CD8-positive, alpha-beta memory T cell (primary cell): ENCODE measurements at regions not wholly inside any gene's neighbourhood (a gene's known extent, or its start where the extent isn't known, plus 50 kb on each side); places are given as distances from the start of the nearest gene placed in this dataset.
"Not testable (repeated sequence)": the region's sequence is repeated elsewhere in the genome, so short reads cannot be mapped to it uniquely, and the experiment has no call there.

Experiments used
- CTCF ChIA-PET: fragments of 350-600 bp; sonication (Branson Sonifier 250); formaldehyde crosslinking; loops from one replicate; lab custom pipeline; 2021; ENCODE audit warnings: antibody characterized with exemption; lab: Charles Lee
- POLR2A ChIA-PET: fragments of 350-600 bp; sonication (Branson Sonifier 250); formaldehyde crosslinking; loops from one replicate; lab custom pipeline; 2021; ENCODE audit warnings: antibody characterized with exemption; lab: Charles Lee
- DNase-seq, 5 donors: peaks; one replicate each; pipeline versions ENCODE4 v3.0.0 to v3.0.0-alpha.2; 2020 to 2022; ENCODE audit warnings: mixed read lengths in 1 of 5
- H3K27ac ChIP-seq: one replicate; pipeline ENCODE4 v1.7.0; 2013; ENCODE audit warnings: low read depth, mild to moderate bottlenecking, low read length, moderate library complexity
- H3K27me3 ChIP-seq: 2 replicates; pipeline ENCODE4 v1.7.0; 2013; ENCODE audit warnings: low read length, mild to moderate bottlenecking; ENCODE audit not compliant: insufficient read depth, poor library complexity, severe bottlenecking
- H3K36me3 ChIP-seq: 2 replicates; pipeline ENCODE4 v1.7.0; 2013; ENCODE audit warnings: mild to moderate bottlenecking, low read length, moderate library complexity; ENCODE audit not compliant: insufficient read depth
- H3K4me1 ChIP-seq: 2 replicates; pipeline ENCODE4 v1.7.0; 2013; ENCODE audit warnings: mild to moderate bottlenecking, low read length, moderate library complexity; ENCODE audit not compliant: insufficient read depth
- H3K4me3 ChIP-seq: 2 replicates; pipeline ENCODE4 v1.7.0; 2013; ENCODE audit warnings: mild to moderate bottlenecking, low read length
- H3K9me3 ChIP-seq: 2 replicates; pipeline ENCODE4 v1.7.0; 2013; ENCODE audit warnings: mild to moderate bottlenecking, low read length
- H3K27ac Mint-ChIP-seq, 8 donors: one replicate each; pipeline ENCODE4 v1.8.0; 2020 to 2021; ENCODE audit warnings: mixed read lengths in 8 of 8, mild to moderate bottlenecking in 6 of 8, inconsistent platforms in 3 of 8, moderate library complexity in 3 of 8
- H3K27me3 Mint-ChIP-seq, 2 donors: one replicate each; pipeline ENCODE4 v1.8.0; 2020 to 2021; ENCODE audit warnings: mixed read lengths in 2 of 2, mild to moderate bottlenecking in 1 of 2, moderate library complexity in 1 of 2
- H3K36me3 Mint-ChIP-seq, 3 donors: one replicate each; pipeline ENCODE4 v1.8.0; 2020 to 2021; ENCODE audit warnings: mixed read lengths in 3 of 3, inconsistent platforms in 1 of 3, mild to moderate bottlenecking in 1 of 3
- H3K4me1 Mint-ChIP-seq, 3 donors: one replicate each; pipeline ENCODE4 v1.8.0; 2020 to 2021; ENCODE audit warnings: mixed read lengths in 3 of 3, inconsistent platforms in 1 of 3, mild to moderate bottlenecking in 1 of 3
- H3K4me3 Mint-ChIP-seq, 7 donors: one replicate each; pipeline ENCODE4 v1.8.0; 2020 to 2021; ENCODE audit warnings: mixed read lengths in 7 of 7, mild to moderate bottlenecking in 6 of 7, moderate library complexity in 4 of 7, inconsistent platforms in 2 of 7
- H3K9me3 Mint-ChIP-seq, 5 donors: one replicate each; pipeline ENCODE4 v1.8.0; 2020 to 2022; ENCODE audit warnings: mixed read lengths in 5 of 5, mild to moderate bottlenecking in 3 of 5, moderate library complexity in 2 of 5, inconsistent platforms in 1 of 5

GRCh38 chr3:107172411-107172810, 204.8 kb upstream of the CCDC54 start:
- no peaks in the 10 kb centered on the region for H3K36me3 ChIP-seq
- H3K9me3 Mint-ChIP-seq = peaks cover 0 to 23% (median 12%) of the 10 kb centered on the region in 5 donors
- no peak overlapping the region for H3K27ac ChIP-seq
- ChIA-PET CTCF (no interaction called here), POLR2A (no interaction called here)
- no peaks in the 10 kb centered on the region for H3K36me3 Mint-ChIP-seq
- H3K9me3 ChIP-seq = no peaks in the 10 kb centered on the region
- H3K27me3 Mint-ChIP-seq = peaks cover 1 to 10% of the 10 kb centered on the region in 2 donors
- H3K4me3 ChIP-seq = no peak overlapping the region
- no peak overlapping the region for H3K27ac Mint-ChIP-seq
- no peaks in the 10 kb centered on the region for H3K27me3 ChIP-seq
- no peak for DNase-seq
- H3K4me3 Mint-ChIP-seq = no peak overlapping the region
- H3K4me1 ChIP-seq = no peaks in the 10 kb centered on the region
- no peaks in the 10 kb centered on the region for H3K4me1 Mint-ChIP-seq

GRCh38 chr3:107184375-107184774, 192.9 kb upstream of the CCDC54 start:
- Histone ChIP-seq H3K36me3 (no peaks in the 10 kb centered on the region), H3K27ac (no peak overlapping the region), H3K9me3 (no peaks in the 10 kb centered on the region), H3K4me3 (no peak overlapping the region), H3K27me3 (no peaks in the 10 kb centered on the region), H3K4me1 (no peaks in the 10 kb centered on the region)
- H3K36me3 Mint-ChIP-seq = no peaks in the 10 kb centered on the region
- DNase-seq = no peak
- POLR2A ChIA-PET = no interaction called here
- H3K4me3 Mint-ChIP-seq = no peak overlapping the region
- no peak overlapping the region for H3K27ac Mint-ChIP-seq
- CTCF ChIA-PET = no interaction called here
- peaks cover 0 to 9% of the 10 kb centered on the region in 2 donors for H3K27me3 Mint-ChIP-seq
- H3K4me1 Mint-ChIP-seq = no peaks in the 10 kb centered on the region
- H3K9me3 Mint-ChIP-seq = peaks cover 0 to 3% (median 0%) of the 10 kb centered on the region in 5 donors

- no peaks in the 10 kb centered on the region for H3K9me3 Mint-ChIP-seq
- Histone ChIP-seq H3K4me3 (no peak overlapping the region), H3K4me1 (no peaks in the 10 kb centered on the region), H3K9me3 (no peaks in the 10 kb centered on the region), H3K27me3 (no peaks in the 10 kb centered on the region), H3K36me3 (no peaks in the 10 kb centered on the region), H3K27ac (no peak overlapping the region)
- POLR2A ChIA-PET = no interaction called here
- no peak overlapping the region for H3K27ac Mint-ChIP-seq
- H3K27me3 Mint-ChIP-seq = no peaks in the 10 kb centered on the region
- H3K4me3 Mint-ChIP-seq = no peak overlapping the region
- no peaks in the 10 kb centered on the region for H3K4me1 Mint-ChIP-seq
- no peaks in the 10 kb centered on the region for H3K36me3 Mint-ChIP-seq
- CTCF ChIA-PET = no interaction called here
- DNase-seq = no peak
Observed at GRCh38 chr3:107188262-107188661, 189.0 kb upstream of the CCDC54 start.

GRCh38 chr3:107189158-107189791, 188.0 kb upstream of the CCDC54 start:
- H3K27me3 ChIP-seq = no peaks in the 10 kb centered on the region
- no peaks in the 10 kb centered on the region for H3K27me3 Mint-ChIP-seq
- H3K27ac ChIP-seq = no peak overlapping the region
- H3K4me3 ChIP-seq = no peak overlapping the region
- H3K27ac Mint-ChIP-seq = no peak overlapping the region
- no peak overlapping the region for H3K4me3 Mint-ChIP-seq
- ChIA-PET CTCF (no interaction called here), POLR2A (no interaction called here)
- H3K36me3 ChIP-seq = no peaks in the 10 kb centered on the region
- DNase-seq = no peak
- H3K36me3 Mint-ChIP-seq = no peaks in the 10 kb centered on the region
- H3K4me1 ChIP-seq = no peaks in the 10 kb centered on the region
- no peaks in the 10 kb centered on the region for H3K4me1 Mint-ChIP-seq
- no peaks in the 10 kb centered on the region for H3K9me3 ChIP-seq
- H3K9me3 Mint-ChIP-seq = no peaks in the 10 kb centered on the region

- H3K27me3 ChIP-seq = no peaks in the 10 kb centered on the region
- H3K4me1 ChIP-seq = no peaks in the 10 kb centered on the region
- no peaks in the 10 kb centered on the region for H3K4me1 Mint-ChIP-seq
- H3K27me3 Mint-ChIP-seq = peaks cover 7 to 15% of the 10 kb centered on the region in 2 donors
- H3K9me3 ChIP-seq = no peaks in the 10 kb centered on the region
- no peak for DNase-seq
- H3K36me3 Mint-ChIP-seq = no peaks in the 10 kb centered on the region
- no peaks in the 10 kb centered on the region for H3K9me3 Mint-ChIP-seq
- no peak overlapping the region for H3K27ac ChIP-seq
- H3K27ac Mint-ChIP-seq = no peak overlapping the region
- H3K36me3 ChIP-seq = no peaks in the 10 kb centered on the region
- no peak overlapping the region for H3K4me3 ChIP-seq
- H3K4me3 Mint-ChIP-seq = no peak overlapping the region
- CTCF ChIA-PET = no interaction called here
- POLR2A ChIA-PET = no interaction called here
Observed at GRCh38 chr3:107193116-107193515, 184.1 kb upstream of the CCDC54 start.

- Histone ChIP-seq H3K27me3 (no peaks in the 10 kb centered on the region), H3K4me3 (no peak overlapping the region), H3K27ac (no peak overlapping the region), H3K9me3 (no peaks in the 10 kb centered on the region), H3K4me1 (no peaks in the 10 kb centered on the region), H3K36me3 (no peaks in the 10 kb centered on the region)
- Mint-ChIP-seq H3K4me3 (no peak overlapping the region), H3K9me3 (no peaks in the 10 kb centered on the region), H3K4me1 (no peaks in the 10 kb centered on the region), H3K27me3 (peaks cover 15 to 30% of the 10 kb centered on the region in 2 donors), H3K27ac (no peak overlapping the region), H3K36me3 (no peaks in the 10 kb centered on the region)
- POLR2A ChIA-PET = no interaction called here
- no peak for DNase-seq
- CTCF ChIA-PET = interaction anchor here (1.8 kb wide), 1 partner anchor 9 kb away, joined by 4 read pairs; no protein-coding TSS in a partner anchor
Observed at GRCh38 chr3:107198581-107199181, 178.6 kb upstream of the CCDC54 start.

GRCh38 chr3:107201146-107201545, 176.1 kb upstream of the CCDC54 start:
- H3K27me3 Mint-ChIP-seq = peaks cover 13 to 33% of the 10 kb centered on the region in 2 donors
- H3K27ac ChIP-seq = no peak overlapping the region

GRCh38 chr3:107202885-107203284, 174.4 kb upstream of the CCDC54 start:
- H3K4me3 Mint-ChIP-seq, POLR2A ChIA-PET, H3K9me3 ChIP-seq, H3K4me3 ChIP-seq, H3K36me3 Mint-ChIP-seq, H3K27me3 ChIP-seq, H3K36me3 ChIP-seq, DNase-seq, H3K4me1 Mint-ChIP-seq, H3K4me1 ChIP-seq, H3K27ac ChIP-seq, H3K9me3 Mint-ChIP-seq, H3K27ac Mint-ChIP-seq, CTCF ChIA-PET: not testable (repeated sequence)
- peaks cover 18 to 28% of the 10 kb centered on the region in 2 donors for H3K27me3 Mint-ChIP-seq

More at GRCh38 chr3:107201146-107201545, 176.1 kb upstream of the CCDC54 start:
- no peaks in the 10 kb centered on the region for H3K36me3 ChIP-seq
- ChIA-PET CTCF (no interaction called here), POLR2A (no interaction called here)
- no peak overlapping the region for H3K4me3 ChIP-seq
- no peak for DNase-seq
- no peaks in the 10 kb centered on the region for H3K9me3 Mint-ChIP-seq
- H3K4me1 Mint-ChIP-seq = no peaks in the 10 kb centered on the region
- H3K36me3 Mint-ChIP-seq = no peaks in the 10 kb centered on the region
- no peak overlapping the region for H3K4me3 Mint-ChIP-seq
- no peaks in the 10 kb centered on the region for H3K4me1 ChIP-seq
- H3K27me3 ChIP-seq = no peaks in the 10 kb centered on the region
- H3K9me3 ChIP-seq = no peaks in the 10 kb centered on the region
- no peak overlapping the region for H3K27ac Mint-ChIP-seq
